ENCODE measurements at regions not wholly inside any gene's neighbourhood (a gene's known extent, or its start where the extent isn't known, plus 50 kb on each side); places are given as distances from the start of the nearest gene placed in this dataset.

DNA sequence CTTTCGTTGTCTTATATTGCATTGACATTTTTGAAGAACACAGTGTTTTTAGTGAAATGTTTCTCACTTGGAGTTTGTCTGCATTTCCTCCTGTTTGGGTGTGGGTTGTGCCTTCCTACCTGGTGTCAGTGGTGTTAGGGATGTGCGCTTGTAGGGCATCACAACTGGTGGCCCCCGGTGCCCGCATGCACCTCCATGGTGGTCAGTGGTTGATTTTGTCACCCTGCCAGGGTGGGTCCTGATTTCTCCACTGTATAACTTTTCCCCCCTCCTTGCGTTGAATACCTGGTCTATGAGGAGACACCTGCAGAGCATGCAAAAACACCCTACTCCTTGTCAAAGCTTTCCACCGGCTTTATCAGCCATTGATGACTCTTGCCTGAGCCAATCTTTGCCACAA, 132.9 kb downstream of the BARX1 start:
- TF ChIP-seq POLR2AphosphoS5 (IDR thresholded peaks at IDR 0.05; ENCODE audit: low read depth), result no peak
- no peak for TF ChIP-seq CTCF (IDR thresholded peaks at IDR 0.05; ENCODE audit: insufficient read depth, low read length)

Data from HL-60 (cell line).